Heart right ventricle (tissue), 16 donors: ENCODE measurements at regions not wholly inside any gene's neighbourhood (a gene's known extent, or its start where the extent isn't known, plus 50 kb on each side); places are given as distances from the start of the nearest gene placed in this dataset.

Source experiments
- ATAC-seq, 8 donors: fragments of 200-7000 bp; cut with Tn5 transposase; one replicate each; pipeline ENCODE4 v1.9.1; 2020; ENCODE audit warnings: mild to moderate bottlenecking in 8 of 8, moderate library complexity in 8 of 8, moderate number of reproducible peaks in 1 of 8
- DNase-seq, 2 donors: peaks; one replicate each; pipeline ENCODE4 v3.0.0-alpha.2; 2020
- H3K27ac ChIP-seq, 10 donors: fragments of 200-600 bp; sonication (generic) in 2 of 10; one replicate each; pipeline versions ENCODE4 v1.5.0 to v1.8.0; 2020 to 2022; ENCODE audit warnings: mild to moderate bottlenecking in 3 of 10
- H3K27me3 ChIP-seq, 7 donors: fragments of 200-600 bp; one replicate each; pipeline ENCODE4 v1.8.0; 2021 to 2022; ENCODE audit warnings: mild to moderate bottlenecking in 2 of 7
- H3K36me3 ChIP-seq, 9 donors: fragments of 200-600 bp; sonication (generic) in 1 of 9; one replicate each; pipeline versions ENCODE4 v1.5.0 to v1.8.0; 2020 to 2022; ENCODE audit warnings: mild to moderate bottlenecking in 2 of 9
- H3K4me1 ChIP-seq, 9 donors: fragments of 200-600 bp; sonication (generic) in 1 of 9; one replicate each; pipeline versions ENCODE4 v1.5.0 to v1.8.0; 2020 to 2022; ENCODE audit warnings: mild to moderate bottlenecking in 4 of 9
- H3K4me3 ChIP-seq, 10 donors: fragments of 200-600 bp; sonication (generic) in 2 of 10; one replicate each; pipeline versions ENCODE4 v1.5.0 to v1.8.0; 2020 to 2022; ENCODE audit warnings: mild to moderate bottlenecking in 7 of 10, moderate library complexity in 2 of 10
- H3K9me3 ChIP-seq, 11 donors: fragments of 200-600 bp in 10 of 11; sonication (generic) in 2 of 11; one replicate each; pipeline versions ENCODE4 v1.5.0 to v1.8.0; 2013 to 2022; ENCODE audit warnings: mild to moderate bottlenecking in 2 of 11, control low read depth in 1 of 11, moderate library complexity in 1 of 11
- CTCF ChIP-seq, 9 donors: fragments of 200-600 bp; sonication (generic) in 2 of 9; IDR thresholded peaks; one replicate each; pipeline versions ENCODE4 v1.5.0 to v1.8.0; 2021 to 2022; ENCODE audit warnings: antibody characterized with exemption in 9 of 9, mild to moderate bottlenecking in 5 of 9, moderate library complexity in 1 of 9
- WGBS, 2 donors: extraction: QIAGEN DNeasy Blood & Tissue Kit; methylation state at CpG; one replicate each; pipeline ENCODE4 v1.1.7; 2013; ENCODE audit warnings: inconsistent platforms in 1 of 2; 5-methylcytosine and 5-hydroxymethylcytosine counted together
- intact Hi-C, 10 donors: fragments of 100-400 bp; cut with DNase I; formaldehyde crosslinking; loops; one replicate each; pipeline versions ENCODE4 v1.11.1 to v1.14.2; 2022
- donor health status: Arrhythmogenic right ventricular cardiomyopathy.
- donor health status: ischemic (EF 13 %, LVEDD 7.1; RV severe dilation, severe dysfunction).
- donor health status: healthy with polysubstance abuse.
- donor health status: DM: no; HTN: yes; CAD: no.
- donor health status: DM: no; HTN: no; CAD: no.
- donor health status: ischemic (EF 25% LVEDD 6.9; RV normal size, moderate dysfunction).
- donor health status: ischemic (EF 25% LVEDD 5.7; RV mildly dilated, moderate dysfunction).
- donor health status: healthy.
- donor health status: DM: yes; HTN: yes; CAD: no.
- donor health status: Ischemic cardiomyopathy.
- donor health status: ischemic (EF 35%, LVEDD 5.7; RV mildly dilated, moderate dysfunction).
- donor health status: nonischemic (EF 11% LVEDD 7.7; RV severe dilation, severe dysfunction).
- donor health status: DM: yes; HTN: yes; CAD: no.
- donor health status: PGD.
- donor health status: ischemic (EF 29% LVEDD 5.4; RV normal size, mild dysfunction).
- donor health status: nonischemic (EF 23%, LVEDD 6.1; RV moderate dilation, normal function).

- no peaks in the 10 kb centered on the region for H3K27me3 ChIP-seq
- no peaks in the 10 kb centered on the region for H3K36me3 ChIP-seq
- 41 to 52% methylated on average over 4 of the region's 4 CpGs for WGBS, 2 donors
- H3K4me3 ChIP-seq, result no peak overlapping the region
- no peak for DNase-seq
- H3K27ac ChIP-seq, result no peak overlapping the region
- no peak for TF ChIP-seq CTCF (IDR thresholded peaks at IDR 0.05)
- no peak for ATAC-seq
- H3K4me1 ChIP-seq, result peaks cover 0 to 24% (median 15%) of the 10 kb centered on the region in 9 donors
- H3K9me3 ChIP-seq, result no peaks in the 10 kb centered on the region
- intact Hi-C loops, result no loop called here
These were observed 111.4 kb upstream of the ZEB1 start for GRCh38 chr10:31207636-31208035.

DNA sequence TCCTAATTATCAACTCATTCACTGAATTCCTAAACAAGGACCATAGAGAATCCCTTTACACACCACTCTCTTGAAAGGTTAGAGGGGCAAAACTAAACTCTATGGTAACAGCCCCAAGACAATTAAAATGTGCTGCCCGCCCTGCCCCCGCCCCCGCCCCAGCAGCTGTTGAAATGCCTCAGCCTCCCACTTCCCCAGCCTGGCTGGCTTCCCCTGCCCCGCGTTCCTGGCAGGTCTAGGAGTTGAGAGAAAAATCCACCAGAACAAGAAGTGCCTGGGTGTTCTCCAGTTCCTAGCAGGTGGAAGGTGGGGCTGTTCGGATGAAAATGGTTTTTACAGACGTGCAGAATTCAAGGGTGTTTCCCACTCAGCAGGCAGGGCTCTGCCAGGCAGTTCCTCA is 109.5 kb upstream of the ZEB1 start:
- TF ChIP-seq CTCF (IDR thresholded peaks at IDR 0.05), result no peak
- WGBS, 2 donors, result 34 to 40% methylated on average over 7 of the region's 7 CpGs
- peak in 4 of 8 donors; percentile 19 to 79 (median 42) for ATAC-seq
- Histone ChIP-seq H3K27ac (no peak overlapping the region), H3K27me3 (no peaks in the 10 kb centered on the region), H3K9me3 (no peaks in the 10 kb centered on the region), H3K4me3 (no peak overlapping the region), H3K36me3 (no peaks in the 10 kb centered on the region), H3K4me1 (peaks cover 0 to 14% (median 5%) of the 10 kb centered on the region in 9 donors)
- intact Hi-C loops, result no loop called here
- no peak for DNase-seq

- ATAC-seq (no peak), DNase-seq (no peak)
- Histone ChIP-seq H3K27me3 (no peaks in the 10 kb centered on the region), H3K9me3 (no peaks in the 10 kb centered on the region), H3K4me1 (peaks cover 0 to 13% (median 0%) of the 10 kb centered on the region in 9 donors), H3K27ac (no peak overlapping the region), H3K36me3 (no peaks in the 10 kb centered on the region), H3K4me3 (no peak overlapping the region)
- no peak for TF ChIP-seq CTCF (IDR thresholded peaks at IDR 0.05)
- 95 to 98% methylated on average over 7 of the region's 7 CpGs for WGBS, 2 donors
- intact Hi-C loops, result no loop called here
These were observed 108.8 kb upstream of the ZEB1 start for GRCh38 chr10:31210190-31210589.

DNA sequence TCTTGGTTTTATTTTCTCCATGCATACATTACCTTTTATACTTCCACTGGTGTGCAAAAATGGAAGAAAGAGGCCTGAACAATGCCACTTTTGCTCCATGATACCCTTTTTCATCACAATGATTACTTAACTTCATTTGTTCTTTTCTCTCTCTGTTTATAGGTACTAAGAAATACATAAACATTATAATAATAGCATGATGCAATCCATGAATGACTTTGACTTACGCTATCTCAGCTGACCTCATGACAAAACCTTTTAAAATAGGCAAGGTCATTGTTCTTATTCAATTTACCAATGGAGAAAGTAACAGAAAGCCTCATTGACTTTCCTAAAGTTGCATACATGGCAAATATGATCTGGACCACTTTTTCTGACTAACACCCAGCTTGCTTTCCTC is 105.1 kb upstream of the ZEB1 start:
- whole genome bisulfite sequencing, 2 donors, result 85 to 92% methylated on average over 1 of the region's 1 CpG
- no peak for TF ChIP-seq CTCF (IDR thresholded peaks at IDR 0.05)
- H3K27me3 ChIP-seq, result no peaks in the 10 kb centered on the region

More for the DNA sequence above, 105.1 kb upstream of the ZEB1 start:
- intact Hi-C loops, result no loop called here
- no peak overlapping the region for H3K27ac ChIP-seq
- peaks cover 0 to 17% (median 7%) of the 10 kb centered on the region in 9 donors for H3K4me1 ChIP-seq
- ATAC-seq (no peak), DNase-seq (no peak)
- H3K4me3 ChIP-seq, result no peak overlapping the region
- no peaks in the 10 kb centered on the region for H3K9me3 ChIP-seq
- H3K36me3 ChIP-seq, result no peaks in the 10 kb centered on the region
